NCI-H128 (cell line): ENCODE measurements at regions not wholly inside any gene's neighbourhood (a gene's known extent, or its start where the extent isn't known, plus 50 kb on each side); places are given as distances from the start of the nearest gene placed in this dataset.
A peak's percentile ranks its signal among the peaks of the same experiment; 100 is the strongest.

Experiments
- DNase-seq: peaks from one replicate; lab custom pipeline; 2025; ENCODE audit not compliant: unreplicated experiment; lab: John Stamatoyannopoulos, UW

DNA sequence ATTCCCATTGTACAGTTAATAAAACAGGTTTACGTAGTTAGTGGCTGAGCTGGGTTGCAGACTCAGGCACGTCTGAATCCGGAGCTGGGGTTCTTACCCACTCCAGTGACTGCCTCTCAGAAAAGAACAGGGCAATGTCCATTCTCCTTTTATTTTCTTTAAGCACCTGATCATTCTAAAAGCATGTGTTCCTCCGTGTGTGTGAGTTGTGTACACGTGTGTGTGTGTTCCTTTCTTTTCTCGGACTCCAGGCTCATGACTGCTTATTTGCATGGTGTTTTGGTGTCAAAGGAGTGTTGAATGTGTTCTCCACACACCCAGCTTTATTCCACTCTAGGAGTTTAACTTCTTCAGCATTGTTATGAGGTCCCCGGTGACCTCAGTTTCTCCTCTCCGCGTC lies 260.1 kb downstream of the SNX10 start:
- DNase-seq: no peak

- no peak for DNase-seq
Observed at GRCh38 chr7:26553128-26553527, 261.5 kb downstream of the SNX10 start.

- DNase-seq: no peak
Observed at GRCh38 chr7:26553582-26553981, 261.9 kb downstream of the SNX10 start.

DNA sequence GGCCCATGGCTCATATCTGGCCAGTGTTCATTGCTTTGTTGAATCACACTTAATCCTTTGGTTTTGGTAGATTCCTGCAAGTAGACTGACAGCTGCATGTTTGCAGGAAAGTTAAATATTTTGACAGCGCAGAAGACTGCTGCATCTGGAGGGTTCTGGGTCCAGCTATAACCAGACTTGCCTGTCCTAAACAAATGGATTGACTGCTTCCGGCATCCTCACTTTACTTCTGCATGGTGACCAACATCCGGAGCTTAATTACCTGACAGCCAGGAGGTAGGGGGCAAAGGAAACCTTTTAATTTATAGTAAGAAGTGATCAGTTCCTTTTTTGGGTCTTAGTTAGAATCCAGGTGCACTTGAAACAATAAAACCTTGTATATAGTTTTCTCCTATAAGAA lies 263.3 kb downstream of the SNX10 start:
- DNase-seq: no peak

- DNase-seq: no peak
Observed at GRCh38 chr7:26556061-26556881, 264.6 kb downstream of the SNX10 start.

GRCh38 chr7:26560526-26561256 lies 269.0 kb downstream of the SNX10 start:
- no peak for DNase-seq

- no peak for DNase-seq
Observed at GRCh38 chr7:26562841-26563240, 271.2 kb downstream of the SNX10 start.

DNA sequence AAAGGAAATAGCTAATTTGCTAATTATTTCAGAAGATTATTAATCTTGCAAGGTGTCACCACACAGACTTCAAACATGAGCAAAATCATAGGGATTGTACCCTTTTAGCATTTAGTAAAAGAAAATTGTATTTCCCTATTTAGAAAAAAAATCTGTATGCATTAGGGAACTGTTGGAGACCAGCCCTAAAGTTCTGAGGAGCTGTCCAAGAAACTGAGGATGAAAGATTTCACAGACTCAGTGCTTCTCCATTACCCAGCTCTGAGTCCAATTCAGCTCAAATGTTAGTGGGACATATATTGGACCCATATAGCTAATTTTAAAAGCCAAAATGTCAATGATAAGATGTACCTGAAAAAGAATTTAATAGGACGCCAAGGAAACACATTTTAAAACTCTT lies 271.7 kb downstream of the SNX10 start:
- DNase-seq: no peak

DNA sequence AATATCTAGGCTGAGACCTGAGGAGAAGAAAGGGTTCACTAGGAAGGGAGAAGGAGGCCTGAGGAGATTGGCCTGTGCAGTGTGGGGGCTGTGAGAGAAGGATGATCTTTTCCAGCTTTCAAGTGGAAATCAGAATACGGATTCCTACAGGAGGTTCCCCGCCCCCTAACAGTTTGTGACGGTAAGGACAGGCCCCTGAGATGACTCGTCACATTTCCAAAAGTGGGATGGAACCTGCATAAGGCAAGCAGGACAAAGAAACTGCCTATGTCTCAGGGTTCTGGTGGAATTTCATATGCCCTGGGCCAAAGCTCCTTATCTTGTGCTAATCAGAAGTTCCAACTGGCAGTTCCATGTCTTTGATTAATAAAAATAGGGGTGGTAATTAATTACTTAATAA lies 275.6 kb downstream of the SNX10 start:
- no peak for DNase-seq

DNA sequence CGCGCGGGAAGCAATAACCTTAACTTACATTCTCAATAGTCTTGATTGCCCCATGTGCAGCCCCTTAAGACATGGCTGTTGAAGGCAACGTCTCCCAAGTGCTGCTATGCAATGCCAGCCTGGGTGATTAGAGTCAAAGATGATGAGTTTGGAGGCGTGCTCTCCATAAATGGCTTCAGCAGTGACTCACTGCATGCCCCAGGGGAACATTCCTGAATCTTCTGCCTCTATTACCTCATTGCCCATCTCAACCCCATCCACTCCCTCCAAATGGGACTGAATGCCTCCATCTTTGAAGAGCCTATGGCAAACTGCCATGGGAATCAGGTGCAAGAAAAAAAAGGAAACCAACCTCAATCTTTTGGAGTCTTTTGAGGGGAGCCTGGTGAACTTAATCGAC lies 282.8 kb downstream of the SNX10 start:
- DNase-seq: no peak

GRCh38 chr7:26580064-26580591 lies 284.3 kb downstream of the SKAP2 start:
- no peak for DNase-seq

DNA sequence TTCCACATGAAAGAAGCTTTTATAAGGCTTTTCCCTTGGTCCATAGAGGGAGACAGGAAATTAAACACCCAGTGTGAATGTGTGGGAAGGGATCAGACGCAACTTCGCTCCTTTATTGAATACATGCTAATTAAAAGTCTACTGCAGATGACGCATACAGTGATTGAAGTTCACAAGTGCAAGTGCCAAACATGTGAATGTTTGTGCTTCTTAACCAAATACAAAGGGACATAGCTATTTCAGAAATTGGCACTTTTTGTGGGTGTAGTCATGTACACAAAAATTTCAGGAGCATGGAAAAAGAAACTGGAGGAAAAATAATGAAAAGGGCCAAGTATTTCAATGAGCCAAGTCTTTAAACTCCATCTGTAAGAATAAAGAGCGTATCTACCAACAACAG lies 283.7 kb downstream of the SKAP2 start:
- no peak for DNase-seq

- no peak for DNase-seq
Observed at GRCh38 chr7:26583094-26583648, 281.2 kb downstream of the SKAP2 start.

DNA sequence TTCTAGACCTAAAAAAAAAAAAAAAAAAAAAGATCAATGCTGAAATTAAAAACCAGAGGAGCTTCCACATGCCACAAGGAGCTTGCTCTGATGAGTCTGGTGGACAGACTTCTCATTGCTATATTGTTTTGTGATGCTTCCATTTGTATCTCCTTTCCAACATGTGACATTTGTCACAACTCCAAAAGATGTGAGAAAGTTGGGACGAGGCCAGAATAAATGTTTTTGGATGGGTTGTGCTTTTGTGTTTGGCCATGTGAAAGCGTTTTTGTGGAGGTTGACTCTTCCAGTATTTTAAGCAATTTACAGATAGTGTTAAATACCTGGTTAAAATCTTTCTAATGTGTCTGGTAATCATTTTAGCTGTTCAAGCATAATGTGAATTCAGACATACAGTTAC lies 280.1 kb downstream of the SKAP2 start:
- DNase-seq: no peak

GRCh38 chr7:26584987-26585665 lies 279.3 kb downstream of the SKAP2 start:
- DNase-seq: peak; percentile 19

- no peak for DNase-seq
Observed at GRCh38 chr7:26587536-26587935, 276.9 kb downstream of the SKAP2 start.

DNA sequence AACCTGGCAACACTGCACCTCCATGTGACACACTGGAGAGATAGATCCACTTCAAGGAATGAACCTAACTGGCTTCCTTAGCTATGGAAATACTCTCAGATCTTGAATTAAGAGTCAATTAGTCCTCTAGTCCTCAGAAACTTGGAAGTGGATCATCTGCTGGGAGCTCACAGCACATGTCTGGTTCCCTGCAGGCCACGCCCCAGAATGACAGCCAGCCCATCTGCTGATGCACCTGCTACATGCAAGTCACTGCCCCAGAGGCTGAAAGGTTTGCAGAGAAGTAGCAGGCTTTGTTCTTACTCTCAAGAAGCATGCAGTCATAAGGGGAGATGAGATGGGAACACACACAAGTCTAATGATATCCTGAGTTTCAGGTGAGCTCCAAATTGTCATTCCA lies 275.9 kb downstream of the SKAP2 start:
- no peak for DNase-seq

- no peak for DNase-seq
Observed at GRCh38 chr7:26590709-26591108, 273.7 kb downstream of the SKAP2 start.

DNA sequence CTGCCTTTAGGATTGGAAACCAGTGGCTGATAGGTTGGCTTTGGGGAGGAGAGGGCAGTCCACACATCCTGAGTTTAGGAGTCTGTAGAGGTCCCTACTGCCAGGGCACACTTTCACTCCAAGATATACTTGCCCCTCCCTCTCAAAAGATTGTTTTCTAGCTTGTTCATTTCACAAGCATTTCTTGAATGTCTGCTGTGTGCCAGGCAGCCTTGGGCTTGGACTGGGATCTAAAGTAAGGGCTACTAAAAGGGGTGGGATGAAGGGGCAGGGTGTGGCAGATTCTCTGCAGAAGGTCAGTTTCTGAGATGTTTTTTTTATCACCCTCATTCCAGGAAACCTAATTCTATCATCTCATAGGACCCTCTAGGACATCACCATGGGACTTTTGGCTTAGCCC lies 272.4 kb downstream of the SKAP2 start:
- no peak for DNase-seq

- no peak for DNase-seq
Observed at GRCh38 chr7:26593393-26593792, 271.0 kb downstream of the SKAP2 start.

GRCh38 chr7:26593896-26594295 lies 270.5 kb downstream of the SKAP2 start:
- no peak for DNase-seq
